Glutamatergic neuron (in vitro differentiated cells): ENCODE measurements at regions not wholly inside any gene's neighbourhood (a gene's known extent, or its start where the extent isn't known, plus 50 kb on each side); places are given as distances from the start of the nearest gene placed in this dataset.

Experiments
- DNase-seq: peaks from one replicate; pipeline ENCODE4 v3.0.0; 2022
- H3K27ac Mint-ChIP-seq: one replicate; pipeline ENCODE4 v1.8.0; 2020; ENCODE audit warnings: mild to moderate bottlenecking, mixed read lengths, inconsistent platforms; ENCODE audit not compliant: unreplicated experiment
- H3K27me3 Mint-ChIP-seq: one replicate; pipeline ENCODE4 v1.8.0; 2020; ENCODE audit warnings: mild to moderate bottlenecking, moderate library complexity, mixed read lengths, inconsistent platforms; ENCODE audit not compliant: unreplicated experiment
- H3K36me3 Mint-ChIP-seq: one replicate; pipeline ENCODE4 v1.8.0; 2020; ENCODE audit warnings: mild to moderate bottlenecking, mixed read lengths, inconsistent platforms; ENCODE audit not compliant: unreplicated experiment
- H3K4me1 Mint-ChIP-seq: one replicate; pipeline ENCODE4 v1.8.0; 2020; ENCODE audit warnings: mild to moderate bottlenecking, low read depth, mixed read lengths, inconsistent platforms; ENCODE audit not compliant: unreplicated experiment
- H3K4me3 Mint-ChIP-seq: one replicate; pipeline ENCODE4 v1.8.0; 2020; ENCODE audit warnings: mild to moderate bottlenecking, mixed read lengths, inconsistent platforms; ENCODE audit not compliant: unreplicated experiment
- H3K9me3 Mint-ChIP-seq: one replicate; pipeline ENCODE4 v1.8.0; 2020; ENCODE audit warnings: mild to moderate bottlenecking, moderate library complexity, mixed read lengths, inconsistent platforms; ENCODE audit not compliant: unreplicated experiment
- CTCF ChIP-seq: fragments of 200-600 bp; sonication (generic); IDR thresholded peaks from one replicate; pipeline ENCODE4 v1.5.0; 2021; ENCODE audit not compliant: partially characterized antibody, unreplicated experiment

- Mint-ChIP-seq H3K27me3 (peaks cover 3% of the 10 kb centered on the region), H3K36me3 (peaks cover 4% of the 10 kb centered on the region), H3K4me1 (peaks cover 13% of the 10 kb centered on the region), H3K4me3 (peak overlapping the region; percentile 49), H3K27ac (no peak overlapping the region), H3K9me3 (peaks cover 7% of the 10 kb centered on the region)
- no peak for DNase-seq
- no peak for TF ChIP-seq CTCF
Measured at GRCh38 chr11:119472856-119473222, 49.9 kb upstream of the THY1 start.
